ENCODE measurements at regions not wholly inside any gene's neighbourhood (a gene's known extent, or its start where the extent isn't known, plus 50 kb on each side); places are given as distances from the start of the nearest gene placed in this dataset.

- Histone ChIP-seq H3K4me1 (ENCODE audit: insufficient read depth, low read length) (no peaks in the 10 kb centered on the region), H4K8ac (replicated peaks; ENCODE audit: insufficient read length, low read depth, low read length) (no peak overlapping the region), H3K23ac (ENCODE audit: insufficient read length, low read depth, low read length) (no peak overlapping the region), H4K5ac (ENCODE audit: insufficient read length, low read depth, low read length) (no peak overlapping the region), H2AFZ (ENCODE audit: low read length) (no peak overlapping the region), H3K27ac (ENCODE audit: insufficient read length, low read depth, low read length) (no peak overlapping the region), H3K4ac (ENCODE audit: low read depth, low read length) (no peak overlapping the region), H3K27me3 (ENCODE audit: insufficient read depth, low read length) (no peaks in the 10 kb centered on the region), H3K23me2 (ENCODE audit: insufficient read length, low read depth, low read length, poor library complexity, severe bottlenecking) (no peaks in the 10 kb centered on the region), H2BK20ac (ENCODE audit: low read depth, low read length, poor library complexity, severe bottlenecking) (no peak overlapping the region), H3K14ac (ENCODE audit: insufficient read depth, low read length) (no peak overlapping the region), H4K91ac (ENCODE audit: insufficient read length, low read depth, low read length) (no peak overlapping the region), H2BK12ac (ENCODE audit: insufficient read length, low read depth, low read length) (no peak overlapping the region), H2AK5ac (ENCODE audit: insufficient read length, low read length) (no peak overlapping the region), H3K18ac (ENCODE audit: insufficient read length, low read depth, low read length) (no peak overlapping the region), H3K56ac (ENCODE audit: insufficient read length, low read depth, low read length) (no peak overlapping the region), H2BK5ac (ENCODE audit: insufficient read length, low read length) (no peak overlapping the region), H4K20me1 (ENCODE audit: control insufficient read depth, insufficient read depth, insufficient read length) (no peaks in the 10 kb centered on the region), H3K4me2 (ENCODE audit: insufficient read depth, insufficient read length, low read length) (no peak overlapping the region), H3K79me1 (ENCODE audit: insufficient read depth, low read depth, low read length, poor library complexity, severe bottlenecking) (no peaks in the 10 kb centered on the region), H3K9ac (ENCODE audit: extremely low read depth, insufficient read length, low read length) (no peak overlapping the region), H3K79me2 (ENCODE audit: insufficient read depth, low read length) (no peaks in the 10 kb centered on the region), H3T11ph (ENCODE audit: low read length) (no peak overlapping the region), H3K9me3 (ENCODE audit: control insufficient read depth, low read depth, low read length) (no peaks in the 10 kb centered on the region), H2BK120ac (ENCODE audit: low read depth, low read length, poor library complexity, severe bottlenecking) (no peak overlapping the region), H2BK15ac (ENCODE audit: low read depth, low read length) (no peak overlapping the region)
- no peak overlapping the region for H3K27ac Mint-ChIP-seq
- TF ChIP-seq CTCF (conservative IDR thresholded peaks at IDR 0.05), result no peak
- WGBS (ENCODE audit: extremely low coverage, insufficient read length, low lambda C conversion rate), result no CpG with 5 or more reads among the region's 2 CpGs
- no peak overlapping the region for H3K4me3 Mint-ChIP-seq
- no peaks in the 10 kb centered on the region for H3K27me3 Mint-ChIP-seq (ENCODE audit: low read depth)
- H3K9me3 Mint-ChIP-seq, result no peaks in the 10 kb centered on the region
- no peaks in the 10 kb centered on the region for H3K36me3 Mint-ChIP-seq (ENCODE audit: insufficient read depth in 1 of 3, low read depth in 3 of 3)
- no peak for DNase-seq
- H3K4me1 Mint-ChIP-seq, result peaks cover 10 to 17% of the 10 kb centered on the region in 2 experiments
Observed at GRCh38 chr5:100726116-100726515, 177.0 kb downstream of the ST8SIA4 start.

Measured in H9 (cell line).